GM12878 (cell line): ENCODE measurements at regions not wholly inside any gene's neighbourhood (a gene's known extent, or its start where the extent isn't known, plus 50 kb on each side); places are given as distances from the start of the nearest gene placed in this dataset.

Source experiments
- CTCF ChIP-seq, 3 experiments: IDR thresholded peaks in 2 of 3; conservative IDR thresholded peaks in 1 of 3; 2 replicates each; pipeline ENCODE4 v1.5.1; 2011; ENCODE audit warnings: low read depth in 3 of 3, low read length in 3 of 3, mild to moderate bottlenecking in 3 of 3, control low read depth in 2 of 3, moderate library complexity in 2 of 3, inconsistent platforms in 1 of 3, mixed read lengths in 1 of 3; ENCODE audit not compliant: control insufficient read depth in 2 of 3, insufficient read depth in 1 of 3; ENCODE audit errors: extremely low read depth in 1 of 3
- HDAC2 ChIP-seq: fragments of 200-600 bp; sonication (generic); IDR thresholded peaks from 2 replicates; pipeline ENCODE4 v1.6.1; 2017
- SMC3 ChIP-seq: IDR thresholded peaks from 2 replicates; pipeline ENCODE4 v1.6.1; 2011; ENCODE audit warnings: low read length, improper control_type of control experiment, borderline replicate concordance
- ZNF274 ChIP-seq: IDR thresholded peaks from one replicate; pipeline ENCODE4 v1.8.0; 2011; ENCODE audit not compliant: insufficient read length, insufficient read depth
- TF ChIP-seq, protein P1 (sequence below): IDR thresholded peaks from 2 replicates; pipeline ENCODE4 v1.6.1; 2011; ENCODE audit warnings: mild to moderate bottlenecking, low read depth, low read length, moderate library complexity; ENCODE audit not compliant: insufficient replicate concordance

DNA sequence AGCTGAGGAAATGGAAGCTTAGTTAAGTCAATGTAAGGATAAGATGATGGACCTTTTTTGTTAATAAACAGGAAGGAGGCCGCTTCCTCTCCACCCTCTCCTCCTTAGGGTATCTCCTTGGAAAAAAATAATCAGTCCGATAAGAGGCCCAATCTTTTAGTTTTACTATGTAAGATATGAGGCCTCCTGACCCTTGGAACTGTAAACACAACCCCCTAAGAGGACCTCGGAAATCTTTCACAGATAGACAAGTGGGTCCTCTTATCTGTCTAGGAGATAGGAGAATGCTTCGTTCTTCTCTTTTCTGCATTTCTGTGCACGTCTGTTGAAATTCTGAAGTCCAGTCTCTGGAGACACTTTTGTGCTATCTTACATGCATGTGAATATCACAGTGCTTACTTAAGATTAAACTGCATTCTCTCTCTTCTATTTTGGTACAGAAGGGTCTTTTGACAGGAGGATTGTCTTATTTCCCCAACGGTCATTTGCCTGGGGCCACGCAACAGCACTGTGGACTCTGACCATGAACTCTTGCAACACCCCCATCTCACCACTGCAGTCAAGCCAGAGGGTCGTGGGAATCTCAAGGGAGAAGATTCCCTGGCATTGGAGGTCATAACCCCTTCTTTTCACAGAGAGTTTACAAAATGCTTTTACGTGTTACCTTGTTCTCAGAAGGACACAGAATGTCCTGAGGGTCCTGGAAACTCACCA lies 313.0 kb upstream of the RTL1 start:
- TF ChIP-seq CTCF (IDR thresholded peaks at IDR 0.05 in 2 of 3, conservative IDR thresholded peaks at IDR 0.05 in 1 of 3; ENCODE audit: control insufficient read depth in 2 of 3, extremely low read depth in 1 of 3, insufficient read depth in 1 of 3, low read depth in 3 of 3, low read length in 3 of 3) (no peak), HDAC2 (no peak), ZNF274 (no peak), SMC3 (no peak)
- TF ChIP-seq, protein P1, sequence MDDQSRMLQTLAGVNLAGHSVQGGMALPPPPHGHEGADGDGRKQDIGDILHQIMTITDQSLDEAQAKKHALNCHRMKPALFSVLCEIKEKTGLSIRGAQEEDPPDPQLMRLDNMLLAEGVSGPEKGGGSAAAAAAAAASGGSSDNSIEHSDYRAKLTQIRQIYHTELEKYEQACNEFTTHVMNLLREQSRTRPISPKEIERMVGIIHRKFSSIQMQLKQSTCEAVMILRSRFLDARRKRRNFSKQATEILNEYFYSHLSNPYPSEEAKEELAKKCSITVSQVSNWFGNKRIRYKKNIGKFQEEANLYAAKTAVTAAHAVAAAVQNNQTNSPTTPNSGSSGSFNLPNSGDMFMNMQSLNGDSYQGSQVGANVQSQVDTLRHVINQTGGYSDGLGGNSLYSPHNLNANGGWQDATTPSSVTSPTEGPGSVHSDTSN = no peak
